Keratinocyte (primary cell): ENCODE measurements at regions not wholly inside any gene's neighbourhood (a gene's known extent, or its start where the extent isn't known, plus 50 kb on each side); places are given as distances from the start of the nearest gene placed in this dataset.

Experiments
- DNase-seq: peaks from one replicate; pipeline ENCODE4 v3.0.0-alpha.2; 2011; ENCODE audit warnings: low read depth, missing footprints, low spot score
- FAIRE-seq: peaks from 2 replicates; lab custom pipeline; 2011; peaks lifted over from hg19 to GRCh38; lab: Jason Lieb, UNC
- H2AFZ ChIP-seq: 2 replicates; pipeline ENCODE4 v1.6.0; 2012; ENCODE audit warnings: low read length, control low read depth, inconsistent platforms; ENCODE audit not compliant: control insufficient read depth
- H3K27ac ChIP-seq: 2 replicates; pipeline ENCODE4 v1.5.1; 2011; ENCODE audit warnings: low read length; ENCODE audit not compliant: control insufficient read depth, insufficient read depth
- H3K27me3 ChIP-seq: 3 replicates; pipeline ENCODE4 v1.6.0; 2011; ENCODE audit warnings: low read length; ENCODE audit not compliant: control insufficient read depth, insufficient read depth; ENCODE audit errors: extremely low read depth
- H3K36me3 ChIP-seq, 2 experiments: 2 replicates in 1 of 2; 3 replicates in 1 of 2; pipeline ENCODE4 v1.5.1; 2011; ENCODE audit warnings: low read length in 2 of 2, mild to moderate bottlenecking in 1 of 2; ENCODE audit not compliant: control insufficient read depth in 2 of 2, insufficient read depth in 2 of 2; ENCODE audit errors: extremely low read depth in 1 of 2
- H3K4me1 ChIP-seq: 3 replicates; pipeline ENCODE4 v1.5.1; 2011; ENCODE audit warnings: low read length; ENCODE audit not compliant: control insufficient read depth, insufficient read depth; ENCODE audit errors: extremely low read depth
- H3K4me2 ChIP-seq: 3 replicates; pipeline ENCODE4 v1.6.0; 2011; ENCODE audit warnings: low read depth, low read length; ENCODE audit not compliant: control insufficient read depth, insufficient read depth; ENCODE audit errors: extremely low read depth
- H3K4me3 ChIP-seq, 3 experiments: fragments of 200-600 bp in 1 of 3; sonication (generic) in 1 of 3; 2 replicates in 2 of 3; 3 replicates in 1 of 3; pipeline ENCODE4 v1.5.1; 2011 to 2016; ENCODE audit warnings: low read length in 3 of 3, mild to moderate bottlenecking in 3 of 3, control low read depth in 2 of 3, inconsistent platforms in 1 of 3, low read depth in 1 of 3, mixed read lengths in 1 of 3, mixed run types in 1 of 3, moderate library complexity in 1 of 3; ENCODE audit not compliant: control insufficient read depth in 2 of 3, insufficient read depth in 2 of 3; ENCODE audit errors: extremely low read depth in 1 of 3
- H3K79me2 ChIP-seq: 2 replicates; pipeline ENCODE4 v1.6.0; 2012; ENCODE audit warnings: low read length; ENCODE audit not compliant: control insufficient read depth, insufficient read depth
- H3K9ac ChIP-seq: 3 replicates; pipeline ENCODE4 v1.6.0; 2011; ENCODE audit warnings: low read length; ENCODE audit not compliant: control insufficient read depth, insufficient read depth; ENCODE audit errors: extremely low read depth
- H3K9me1 ChIP-seq: 3 replicates; pipeline ENCODE4 v1.6.0; 2011; ENCODE audit warnings: low read length; ENCODE audit not compliant: control insufficient read depth, insufficient read depth; ENCODE audit errors: extremely low read depth
- H3K9me3 ChIP-seq: 2 replicates; pipeline ENCODE4 v1.5.1; 2012; ENCODE audit warnings: low read depth, low read length; ENCODE audit not compliant: control insufficient read depth
- H4K20me1 ChIP-seq: 3 replicates; pipeline ENCODE4 v1.6.0; 2011; ENCODE audit warnings: low read length; ENCODE audit not compliant: control insufficient read depth, insufficient read depth; ENCODE audit errors: extremely low read depth
- CTCF ChIP-seq, 3 experiments: IDR thresholded peaks in 1 of 3; conservative IDR thresholded peaks in 1 of 3; optimal IDR thresholded peaks in 1 of 3; 2 replicates in 2 of 3; 3 replicates in 1 of 3; pipeline versions ENCODE3 to v1.5.1; 2011; ENCODE audit warnings: low read length in 3 of 3, mild to moderate bottlenecking in 3 of 3, moderate library complexity in 2 of 3, control low read depth in 1 of 3, inconsistent platforms in 1 of 3; ENCODE audit not compliant: insufficient read depth in 2 of 3; ENCODE audit errors: extremely low read depth in 1 of 3
- EZH2 ChIP-seq: IDR thresholded peaks from one replicate; pipeline ENCODE4 v1.6.1; 2012; ENCODE audit warnings: inconsistent platforms, mild to moderate bottlenecking, low read length, moderate library complexity
- dilution Hi-C: fragments of 300-500 bp; cut with MboI; formaldehyde crosslinking; loops from one replicate; pipeline ENCODE4 v1.7.0; 2020; ENCODE audit warnings: low sequenced_read_pairs; ENCODE audit not compliant: extremely low pct_ligation_motif_present

GRCh38 chr1:80472145-80472544 is 1328.6 kb upstream of the ADGRL2 start:
- no peak for FAIRE-seq
- H3K4me2 ChIP-seq = no peak overlapping the region

GRCh38 chr1:80468356-80468755 is 1332.4 kb upstream of the ADGRL2 start:
- Histone ChIP-seq H3K27me3 (no peaks in the 10 kb centered on the region), H3K9ac (no peak overlapping the region), H3K4me1 (no peaks in the 10 kb centered on the region), H3K36me3 (no peaks in the 10 kb centered on the region), H3K4me2 (no peak overlapping the region), H2AFZ (no peak overlapping the region), H3K79me2 (no peaks in the 10 kb centered on the region), H3K4me3 (no peak overlapping the region), H4K20me1 (no peaks in the 10 kb centered on the region), H3K9me3 (no peaks in the 10 kb centered on the region), H3K9me1 (no peaks in the 10 kb centered on the region), H3K27ac (no peak overlapping the region)
- no peak for FAIRE-seq
- no peak for DNase-seq
- dilution Hi-C loops = no loop called here
- TF ChIP-seq EZH2 (no peak), CTCF (optimal IDR thresholded peaks at IDR 0.05 in 1 of 3, IDR thresholded peaks at IDR 0.05 in 1 of 3, conservative IDR thresholded peaks at IDR 0.05 in 1 of 3; ENCODE audit: extremely low read depth in 1 of 3, insufficient read depth in 2 of 3, low read length in 3 of 3) (no peak)

More at GRCh38 chr1:80472145-80472544, 1328.6 kb upstream of the ADGRL2 start:
- TF ChIP-seq EZH2 (no peak), CTCF (optimal IDR thresholded peaks at IDR 0.05 in 1 of 3, IDR thresholded peaks at IDR 0.05 in 1 of 3, conservative IDR thresholded peaks at IDR 0.05 in 1 of 3; ENCODE audit: extremely low read depth in 1 of 3, insufficient read depth in 2 of 3, low read length in 3 of 3) (no peak)
- Histone ChIP-seq H3K9ac (no peak overlapping the region), H2AFZ (no peak overlapping the region), H4K20me1 (no peaks in the 10 kb centered on the region), H3K79me2 (no peaks in the 10 kb centered on the region), H3K4me1 (no peaks in the 10 kb centered on the region), H3K27me3 (no peaks in the 10 kb centered on the region), H3K36me3 (no peaks in the 10 kb centered on the region), H3K9me1 (no peaks in the 10 kb centered on the region), H3K4me3 (no peak overlapping the region), H3K9me3 (no peaks in the 10 kb centered on the region), H3K27ac (no peak overlapping the region)
- dilution Hi-C loops = no loop called here
- DNase-seq = no peak
